HL-60/S4 (cell line): ENCODE measurements at regions not wholly inside any gene's neighbourhood (a gene's known extent, or its start where the extent isn't known, plus 50 kb on each side); places are given as distances from the start of the nearest gene placed in this dataset.

ENCODE experiments used
- in situ Hi-C: fragments of 300-500 bp; cut with MboI; formaldehyde crosslinking; loops from 2 replicates; pipeline ENCODE4 v1.14.3; 2022; ENCODE audit warnings: low sequenced_read_pairs

DNA sequence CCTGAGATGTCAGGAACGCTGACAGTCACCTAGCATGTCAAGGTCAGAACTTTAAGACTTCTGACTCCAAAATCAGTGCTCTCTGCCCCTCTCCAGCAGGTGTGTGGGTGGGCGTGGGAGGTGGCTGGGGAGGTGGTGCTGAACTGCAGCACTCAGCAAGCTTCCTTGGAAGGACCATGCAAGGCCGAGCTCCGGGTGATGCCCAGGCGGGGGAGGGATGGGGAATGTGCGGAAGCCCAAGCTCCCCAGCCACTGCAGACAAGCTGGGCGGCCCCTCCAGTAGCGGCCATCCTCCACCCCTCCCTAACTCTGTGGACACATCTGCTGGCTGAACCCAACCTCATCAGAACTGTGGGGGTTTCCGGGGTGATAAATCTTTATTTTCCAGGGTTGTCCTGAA lies 296.6 kb downstream of the TLE3 start:
- in situ Hi-C loops = no loop called here

- in situ Hi-C loops = no loop called here
Observed at GRCh38 chr15:69802432-69802831, 295.3 kb downstream of the TLE3 start.

- in situ Hi-C loops = no loop called here
Observed at GRCh38 chr15:69804786-69805185, 292.9 kb downstream of the TLE3 start.

GRCh38 chr15:69805248-69805953 lies 292.3 kb downstream of the TLE3 start:
- in situ Hi-C loops = no loop called here

DNA sequence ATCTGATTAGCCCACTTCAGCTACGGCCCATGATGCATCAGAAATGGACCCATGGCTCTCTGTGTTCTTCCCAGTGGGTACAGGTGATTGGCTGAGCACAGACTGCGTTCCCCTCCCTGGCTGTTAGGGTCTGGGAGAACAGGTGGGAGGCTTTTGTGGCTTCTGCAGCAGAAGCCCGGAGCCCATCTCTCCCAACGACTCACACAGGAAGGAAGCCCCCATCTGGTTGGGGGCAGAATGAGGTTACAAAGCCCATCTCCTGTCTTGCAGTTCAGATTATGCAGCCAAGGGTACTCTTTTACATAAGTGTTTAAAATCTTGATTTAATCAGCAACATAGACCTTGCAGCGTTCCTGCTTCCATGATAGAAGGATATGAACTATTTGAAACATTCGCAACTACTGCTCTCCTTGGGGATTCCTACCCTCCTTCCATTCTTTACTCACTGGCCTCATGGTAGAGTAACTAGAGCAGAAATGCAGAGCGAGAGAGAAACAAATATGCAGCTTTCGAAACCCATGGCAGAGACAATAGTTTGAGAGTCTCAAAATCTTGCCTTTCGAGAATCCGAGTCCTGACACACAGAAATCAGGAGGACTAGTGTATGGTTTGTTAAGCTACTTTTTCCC lies 291.3 kb downstream of the TLE3 start:
- in situ Hi-C loops = no loop called here

DNA sequence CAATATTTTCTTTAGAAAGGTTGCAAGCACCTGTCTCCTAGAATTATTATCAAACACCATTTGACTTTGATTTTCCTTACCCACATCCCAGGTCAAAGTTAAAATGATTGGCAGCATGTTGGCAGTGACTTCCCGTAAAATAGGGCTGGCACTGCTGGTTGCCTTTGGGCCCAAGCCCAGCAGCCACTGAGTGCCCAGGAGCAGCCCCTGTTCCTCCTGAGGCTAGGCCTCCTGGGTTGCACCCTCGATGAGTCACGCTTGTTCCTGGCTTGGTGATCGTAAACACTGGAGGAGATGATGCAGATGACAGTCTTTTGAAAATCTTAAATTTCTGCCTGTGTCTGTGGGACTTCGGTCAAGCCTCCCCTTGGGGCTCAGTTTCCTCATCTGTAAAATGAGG lies 290.0 kb downstream of the TLE3 start:
- in situ Hi-C loops = no loop called here

- in situ Hi-C loops = no loop called here
Observed at GRCh38 chr15:69808756-69809155, 289.0 kb downstream of the TLE3 start.

DNA sequence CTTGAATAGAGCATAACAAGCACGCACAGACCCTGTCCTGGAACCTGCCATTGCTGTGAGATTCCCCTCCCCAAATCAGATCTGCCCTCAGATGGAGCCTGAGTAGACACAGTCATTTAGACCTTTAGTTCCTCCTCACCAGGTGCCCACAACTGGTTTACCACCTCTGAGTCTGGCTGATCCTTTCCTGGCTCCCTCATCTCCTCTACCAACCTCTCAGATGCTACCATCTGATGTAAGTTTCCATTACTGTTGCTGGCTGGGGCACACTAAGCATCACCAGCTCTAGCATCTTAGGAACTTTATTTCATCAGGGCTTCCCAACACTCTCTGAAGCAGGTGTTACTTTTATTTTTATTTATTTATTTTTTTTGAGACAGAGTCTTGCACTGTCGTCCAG lies 288.3 kb downstream of the TLE3 start:
- in situ Hi-C loops = no loop called here

DNA sequence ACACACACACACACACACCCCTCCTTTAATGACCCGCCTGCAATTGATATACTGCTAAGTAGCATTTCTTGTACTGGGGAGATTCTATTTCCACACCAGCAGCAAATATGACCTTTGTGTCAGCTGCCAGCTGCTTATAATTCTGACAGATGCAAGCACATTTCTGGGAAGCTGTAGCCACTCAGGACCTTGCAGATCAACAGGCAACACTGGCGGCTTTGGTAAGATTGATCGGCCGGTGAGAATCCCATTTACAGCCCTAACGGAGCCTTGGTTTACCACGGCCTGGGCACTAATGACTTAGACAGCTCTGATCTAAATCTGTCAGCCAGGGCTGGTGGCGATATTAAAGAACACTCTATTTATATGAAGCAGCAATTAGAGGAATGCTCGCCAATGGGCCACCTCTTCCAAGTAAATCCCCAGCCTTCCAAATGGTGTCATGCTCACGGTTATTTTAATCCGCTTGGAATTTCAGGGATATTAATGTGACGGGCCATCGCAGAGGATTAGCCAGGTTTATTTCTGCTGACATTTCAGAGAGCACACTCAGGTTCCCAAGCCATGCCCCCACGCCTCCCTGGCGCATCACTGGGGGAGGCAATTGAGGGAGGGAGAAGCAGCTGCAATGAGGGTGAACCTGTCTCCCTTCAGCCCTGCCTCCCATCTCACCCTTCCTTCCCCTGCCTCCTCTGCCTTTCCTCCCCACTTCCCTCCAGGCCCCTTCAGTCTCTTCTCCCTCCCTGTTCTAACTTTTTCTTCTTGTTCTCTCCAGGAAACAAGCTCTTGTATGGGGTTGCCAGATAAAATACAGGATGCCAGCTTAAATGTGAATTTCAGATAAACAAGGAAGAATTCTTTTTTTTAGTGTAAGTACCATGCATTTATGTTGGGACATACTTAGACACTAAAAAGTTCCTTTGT lies 287.0 kb downstream of the TLE3 start:
- in situ Hi-C loops = no loop called here

- in situ Hi-C loops = no loop called here
Observed at GRCh38 chr15:69812861-69813261, 284.9 kb downstream of the TLE3 start.

GRCh38 chr15:69813881-69814280 lies 283.8 kb downstream of the TLE3 start:
- in situ Hi-C loops = no loop called here

- in situ Hi-C loops = no loop called here
Observed at GRCh38 chr15:69814932-69815331, 282.8 kb downstream of the TLE3 start.

GRCh38 chr15:69815793-69816192 lies 281.9 kb downstream of the TLE3 start:
- in situ Hi-C loops = no loop called here

GRCh38 chr15:69816522-69816921 lies 281.2 kb downstream of the TLE3 start:
- in situ Hi-C loops = no loop called here

DNA sequence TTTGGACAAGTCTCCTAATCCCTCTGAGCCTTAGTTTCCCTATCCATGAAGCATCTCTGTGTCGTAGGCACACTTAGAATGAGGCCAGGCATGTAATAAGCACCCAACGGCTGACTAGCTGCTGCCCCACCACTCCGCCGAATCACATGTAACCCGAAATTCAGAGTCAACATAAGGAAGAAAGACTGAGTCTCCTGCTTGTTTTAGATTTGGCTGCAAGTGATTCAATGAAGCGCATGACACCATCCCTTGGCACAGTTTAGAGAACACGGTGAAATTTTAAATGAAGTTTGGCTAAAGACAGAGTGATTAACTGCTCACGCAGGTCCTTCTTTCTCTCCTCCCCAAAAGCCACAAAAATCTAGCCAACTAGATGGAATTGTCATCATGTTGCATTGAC lies 279.2 kb downstream of the TLE3 start:
- in situ Hi-C loops = no loop called here

- in situ Hi-C loops = no loop called here
Observed at GRCh38 chr15:69819371-69819770, 278.3 kb downstream of the TLE3 start.

DNA sequence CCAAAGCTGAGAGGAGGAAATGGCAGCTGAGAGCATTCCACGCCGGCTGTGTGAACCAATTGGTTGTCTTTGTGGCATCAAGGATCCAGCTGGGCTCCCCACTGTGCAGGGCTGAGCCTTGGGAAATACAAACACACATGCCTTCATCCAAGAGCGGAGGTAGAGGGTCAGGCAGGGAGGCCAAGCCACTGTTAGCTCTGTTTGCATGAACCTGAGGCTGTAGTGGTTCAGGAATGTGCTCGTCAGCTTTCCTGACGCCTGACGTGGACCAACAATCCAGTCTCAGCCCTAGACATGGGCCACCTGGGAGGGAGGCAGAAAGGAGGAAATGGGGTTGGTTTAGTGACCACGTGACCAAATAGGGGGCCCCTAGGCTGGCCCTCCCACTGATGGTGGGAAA lies 276.9 kb downstream of the TLE3 start:
- in situ Hi-C loops = no loop called here

DNA sequence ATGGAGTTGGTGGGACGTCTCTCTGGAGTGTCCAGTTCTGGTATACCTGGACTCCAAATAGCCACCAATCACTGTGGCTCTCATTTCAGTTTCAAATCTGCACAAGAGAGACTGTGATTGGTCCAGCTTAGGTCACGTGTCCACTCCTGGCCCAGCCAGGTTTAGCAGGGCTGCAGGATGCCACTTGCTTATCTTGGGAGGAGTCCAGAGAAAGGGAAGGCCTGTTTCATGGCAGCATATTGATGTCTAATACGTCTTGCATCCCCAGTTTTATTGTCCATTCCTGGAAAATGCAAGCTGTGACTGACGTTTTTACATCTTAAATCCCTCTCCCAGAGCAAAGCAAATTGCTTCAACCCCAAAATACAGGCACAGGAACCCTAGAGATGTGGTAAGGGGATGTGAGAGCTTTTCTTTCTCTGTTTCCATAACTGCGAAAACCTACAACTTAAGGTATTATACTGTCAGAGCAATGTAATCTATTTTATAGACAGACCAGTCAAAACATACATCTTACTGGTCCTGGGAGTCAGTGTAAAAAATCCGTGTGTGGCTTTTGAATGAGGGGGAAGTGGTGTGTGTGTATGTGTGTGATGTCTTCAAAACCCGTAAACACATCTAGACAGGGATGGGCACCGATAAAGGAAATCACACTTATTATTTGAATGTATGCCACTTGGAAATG lies 274.4 kb downstream of the TLE3 start:
- in situ Hi-C loops = no loop called here

GRCh38 chr15:69824075-69824876 lies 273.4 kb downstream of the TLE3 start:
- in situ Hi-C loops = no loop called here

DNA sequence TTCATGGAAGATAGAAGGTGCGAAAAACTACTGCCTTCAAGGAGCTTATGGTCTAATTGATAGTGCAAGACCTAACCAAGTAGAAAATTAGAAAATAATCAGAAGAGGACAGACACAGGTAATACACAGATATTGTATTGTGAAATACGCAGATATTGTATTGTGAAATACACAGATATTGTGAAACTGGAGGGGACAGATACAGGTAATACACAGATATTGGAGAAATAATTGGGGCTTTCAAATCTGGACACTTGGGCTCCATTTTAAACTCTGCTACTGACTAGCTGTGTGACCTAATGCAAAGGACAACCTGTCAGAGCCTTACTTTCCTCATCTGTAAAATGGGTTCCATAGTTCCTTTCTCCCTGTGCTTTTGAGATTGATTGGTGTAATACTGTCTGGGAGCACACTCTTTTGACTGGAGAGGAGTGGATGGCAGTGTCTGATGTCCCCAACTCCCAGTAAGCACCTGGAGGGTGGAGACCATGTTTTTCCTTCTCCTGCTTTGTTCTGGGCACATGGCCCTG lies 272.8 kb downstream of the TLE3 start:
- in situ Hi-C loops = no loop called here
